ENCODE measurements at regions not wholly inside any gene's neighbourhood (a gene's known extent, or its start where the extent isn't known, plus 50 kb on each side); places are given as distances from the start of the nearest gene placed in this dataset.

GRCh38 chr4:161273607-161274006 is 890.2 kb downstream of the FSTL5 start:
- TF ChIP-seq EZH2 (IDR thresholded peaks at IDR 0.05; ENCODE audit: insufficient read depth, poor library complexity, severe bottlenecking) (no peak), EZH2phosphoT487 (IDR thresholded peaks at IDR 0.05; ENCODE audit: insufficient read depth, low read depth) (no peak)

Data from GM23248 (cell line).